Astrocyte of the spinal cord (primary cell): ENCODE measurements at regions not wholly inside any gene's neighbourhood (a gene's known extent, or its start where the extent isn't known, plus 50 kb on each side); places are given as distances from the start of the nearest gene placed in this dataset.

Experiments used
- DNase-seq: peaks from one replicate; pipeline ENCODE4 v3.0.0; 2011; ENCODE audit warnings: low read depth, low spot score
- H3K4me3 ChIP-seq: 2 replicates; pipeline ENCODE4 v1.5.1; 2011; ENCODE audit warnings: low read depth, mild to moderate bottlenecking, low read length, moderate library complexity
- CTCF ChIP-seq: IDR thresholded peaks from 2 replicates; pipeline ENCODE4 v1.5.1; 2012; ENCODE audit warnings: low read depth, mild to moderate bottlenecking, low read length, inconsistent platforms
- in situ Hi-C: cut with HindIII; loops from 2 replicates; pipeline ENCODE4 v1.10.0; 2017; ENCODE audit warnings: low sequenced_read_pairs

GRCh38 chr17:74107107-74107506 is 96.4 kb upstream of the RPL38 start:
- no peak for DNase-seq
- no peak for TF ChIP-seq CTCF
- in situ Hi-C loops, result no loop called here
- no peak overlapping the region for H3K4me3 ChIP-seq

- no peak for TF ChIP-seq CTCF
- H3K4me3 ChIP-seq, result no peak overlapping the region
- in situ Hi-C loops, result no loop called here
- no peak for DNase-seq
Observed at GRCh38 chr17:74108126-74108705, 95.3 kb upstream of the RPL38 start.

- no peak for TF ChIP-seq CTCF
- in situ Hi-C loops, result no loop called here
- DNase-seq, result no peak
- H3K4me3 ChIP-seq, result no peak overlapping the region
Observed at GRCh38 chr17:74110467-74110866, 93.0 kb upstream of the RPL38 start.

GRCh38 chr17:74113326-74113725 is 90.2 kb upstream of the RPL38 start:
- no peak for DNase-seq
- in situ Hi-C loops, result no loop called here
- H3K4me3 ChIP-seq, result no peak overlapping the region
- no peak for TF ChIP-seq CTCF

GRCh38 chr17:74113952-74114351 is 89.5 kb upstream of the RPL38 start:
- in situ Hi-C loops, result no loop called here
- TF ChIP-seq CTCF, result no peak

DNA sequence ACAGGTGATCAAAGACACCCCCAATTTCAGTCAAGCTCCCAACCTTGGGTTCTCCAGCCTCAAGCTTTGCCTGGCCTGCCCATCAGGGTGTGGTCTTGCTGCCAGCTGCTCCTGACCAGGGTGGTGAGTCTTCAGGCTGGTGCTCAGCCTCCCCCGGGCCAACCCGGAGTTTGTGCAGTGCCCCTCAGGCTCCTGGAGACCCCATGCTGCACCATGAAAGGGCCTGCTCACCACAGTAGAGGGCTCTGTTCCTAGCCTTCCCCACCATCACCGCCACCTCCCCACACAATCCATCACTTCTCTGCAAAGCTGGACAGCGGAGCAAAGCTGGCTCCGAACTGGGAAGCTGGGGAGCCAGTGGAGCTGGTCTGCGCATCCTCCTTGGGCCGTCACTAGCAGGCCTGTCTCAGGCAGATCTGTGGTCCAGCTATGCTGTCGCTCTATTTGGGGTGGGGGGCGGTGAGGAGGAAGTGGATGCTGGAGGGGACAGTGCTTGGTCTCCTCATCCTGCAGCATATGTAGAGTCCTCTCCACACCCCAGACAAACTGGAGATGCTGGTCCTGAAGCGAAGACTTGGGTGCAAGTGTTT is 88.5 kb upstream of the RPL38 start:
- DNase-seq, result no peak
- in situ Hi-C loops, result no loop called here
- H3K4me3 ChIP-seq, result no peak overlapping the region
- no peak for TF ChIP-seq CTCF

More at GRCh38 chr17:74113952-74114351, 89.5 kb upstream of the RPL38 start:
- no peak overlapping the region for H3K4me3 ChIP-seq
- no peak for DNase-seq
